PC-3 (cell line): ENCODE measurements at regions not wholly inside any gene's neighbourhood (a gene's known extent, or its start where the extent isn't known, plus 50 kb on each side); places are given as distances from the start of the nearest gene placed in this dataset.

ENCODE experiments used
- CTCF ChIP-seq: fragments of 300-600 bp; sonication (generic); conservative IDR thresholded peaks from 2 replicates; pipeline ENCODE4 v1.5.1; 2017; ENCODE audit warnings: antibody characterized with exemption, low read depth, mild to moderate bottlenecking, low read length
- EZH2 ChIP-seq: fragments of 300-600 bp; sonication (generic); IDR thresholded peaks from one replicate; pipeline ENCODE4 v1.6.1; 2017; ENCODE audit warnings: antibody characterized with exemption, mild to moderate bottlenecking, low read length; ENCODE audit not compliant: unreplicated experiment
- EZH2phosphoT487 ChIP-seq: fragments of 300-600 bp; sonication (generic); IDR thresholded peaks from 2 replicates; pipeline ENCODE4 v1.6.1; 2018; ENCODE audit warnings: mild to moderate bottlenecking, antibody characterized with exemption, low read length, borderline replicate concordance

- TF ChIP-seq EZH2: no peak
- no peak for TF ChIP-seq CTCF
- no peak for TF ChIP-seq EZH2phosphoT487
These were observed 194.4 kb upstream of the RNF32 start for GRCh38 chr7:156445997-156446761.
